ENCODE measurements at regions not wholly inside any gene's neighbourhood (a gene's known extent, or its start where the extent isn't known, plus 50 kb on each side); places are given as distances from the start of the nearest gene placed in this dataset.

DNA sequence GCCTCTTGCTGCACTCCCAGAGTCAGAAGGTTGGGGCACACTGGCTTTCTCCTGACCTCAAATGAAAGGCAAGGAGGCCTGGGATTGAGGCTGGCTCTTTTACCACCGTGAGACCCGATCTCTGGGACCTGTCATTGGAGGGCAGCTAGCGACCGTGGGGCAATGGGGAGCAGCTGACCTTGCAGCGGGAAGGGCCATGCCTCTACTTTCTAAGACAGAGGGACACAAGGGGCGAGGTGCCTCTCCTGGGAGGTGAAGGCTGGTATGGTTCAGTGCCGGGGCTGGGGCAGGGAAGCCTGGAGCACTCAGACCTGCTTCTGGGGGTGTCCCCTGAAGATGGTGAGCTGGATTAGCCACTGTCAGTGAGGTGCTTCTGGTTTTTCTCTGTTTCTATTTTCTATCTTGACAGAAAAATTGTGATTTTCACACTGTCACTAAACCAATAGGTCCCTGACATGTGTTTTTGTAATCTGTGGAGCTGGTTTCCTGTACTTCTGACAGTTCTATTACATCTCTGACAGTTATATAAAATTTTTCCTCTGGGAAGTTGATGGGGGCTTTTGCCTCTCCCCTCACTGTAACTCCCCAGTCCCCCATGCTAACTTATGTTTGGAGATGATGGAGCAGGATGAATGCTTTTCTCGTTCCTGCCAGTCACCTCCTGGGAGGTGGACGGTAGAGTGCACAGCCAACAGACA is 340.8 kb downstream of the RPS24 start:
- DNase-seq: no peak

DNA sequence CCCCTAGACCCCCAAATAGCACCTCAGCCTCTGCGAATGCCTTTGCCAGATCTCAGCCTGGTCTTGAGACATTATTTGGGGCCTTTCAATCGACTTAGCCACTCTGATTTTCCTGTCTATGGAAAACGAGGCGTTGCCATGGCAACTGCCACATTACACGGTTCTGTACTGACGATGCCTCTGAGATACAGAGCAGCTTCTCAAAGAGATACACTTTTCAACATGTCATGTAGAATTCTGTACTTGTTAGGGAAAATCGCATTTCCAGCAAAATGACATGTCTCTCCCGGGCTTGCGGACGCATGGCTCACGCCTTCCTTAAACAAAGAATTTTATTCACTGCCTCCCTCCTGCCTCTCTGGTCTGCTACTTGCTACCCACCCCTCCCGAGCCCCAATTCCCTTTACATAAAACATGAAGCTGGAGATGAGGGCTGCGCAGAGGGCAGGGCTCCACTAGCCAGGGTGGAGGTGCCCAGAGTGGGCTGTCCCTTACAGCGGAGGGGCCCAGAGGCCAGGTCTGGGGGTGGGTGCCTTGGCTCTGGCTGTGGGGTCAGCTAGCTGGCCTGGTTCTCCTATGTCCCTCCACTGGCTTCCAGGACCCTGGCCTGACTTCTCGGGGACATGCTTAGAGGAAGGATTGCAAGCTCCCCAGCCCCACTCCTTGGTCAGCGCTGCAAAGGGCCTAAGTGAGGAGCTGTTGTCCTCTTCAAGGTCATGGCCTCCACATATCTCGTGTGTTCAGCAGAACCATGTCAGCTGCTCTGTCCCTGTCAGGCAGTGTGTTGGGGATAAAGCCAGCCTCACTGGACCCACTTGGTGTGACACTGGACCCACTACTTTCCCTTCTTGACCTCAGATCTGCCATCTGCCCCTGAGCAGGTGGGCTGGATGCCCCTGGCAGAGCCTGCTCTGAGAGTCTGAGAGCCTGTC is 342.5 kb downstream of the RPS24 start:
- DNase-seq: no peak

DNA sequence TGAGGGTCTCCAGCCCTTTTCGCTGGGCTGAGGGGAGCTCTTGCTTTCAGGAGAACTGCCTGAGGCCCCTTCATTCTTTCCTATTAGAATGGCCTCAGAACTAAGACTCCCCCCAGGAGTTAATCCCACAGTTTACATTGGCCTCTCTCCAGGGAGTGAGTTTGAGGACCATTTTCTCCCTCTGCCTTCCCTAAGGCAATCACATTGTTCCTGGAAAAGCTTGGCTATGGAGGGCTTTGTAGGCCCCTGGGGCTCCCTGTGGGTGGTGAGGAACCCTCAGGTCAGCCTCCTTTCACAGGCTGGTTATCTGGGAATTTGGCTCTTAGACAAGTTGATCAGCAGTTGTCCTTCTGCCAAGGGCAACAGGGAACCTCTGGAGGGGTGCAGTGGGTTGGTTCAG is 343.7 kb downstream of the RPS24 start:
- DNase-seq: no peak

DNA sequence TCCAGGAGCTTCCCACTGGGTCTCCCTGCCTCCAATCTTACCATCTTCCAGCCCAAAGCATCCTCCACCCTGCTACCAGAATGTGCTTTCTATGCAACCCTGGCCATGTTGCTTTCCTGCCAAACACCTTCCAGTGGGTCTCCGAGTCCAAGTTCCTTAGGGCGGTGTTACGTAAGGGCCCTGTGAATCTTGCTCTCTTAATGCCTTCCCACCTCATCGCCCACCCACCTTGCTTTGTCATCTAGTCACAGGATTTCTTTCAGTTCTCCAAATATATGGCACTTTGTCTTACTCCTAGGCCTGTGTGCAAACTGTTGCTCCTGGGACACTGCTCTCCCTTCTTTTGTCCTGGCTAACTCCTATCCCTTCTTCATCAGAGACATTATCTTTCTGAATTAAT is 344.5 kb downstream of the RPS24 start:
- DNase-seq: no peak

DNA sequence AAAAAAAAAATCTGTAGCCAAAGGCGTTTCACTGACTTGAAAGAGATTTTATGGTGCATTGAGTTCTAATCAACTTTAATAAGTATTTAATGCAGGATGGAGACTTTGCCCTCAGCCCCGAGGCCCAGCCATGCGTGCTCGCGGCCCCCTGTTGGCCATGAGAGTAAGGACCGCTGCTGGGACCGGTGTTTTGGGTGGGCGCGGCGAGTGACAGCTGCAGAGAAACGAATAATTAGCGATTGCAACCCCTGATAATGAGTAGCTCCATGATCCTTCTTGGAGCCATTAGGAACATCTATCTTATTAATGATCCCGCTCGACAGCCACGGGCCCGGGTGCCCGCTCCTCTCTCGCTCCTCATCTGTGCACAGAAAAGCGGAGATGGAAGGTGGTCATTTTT is 347.4 kb downstream of the RPS24 start:
- no peak for DNase-seq

DNA sequence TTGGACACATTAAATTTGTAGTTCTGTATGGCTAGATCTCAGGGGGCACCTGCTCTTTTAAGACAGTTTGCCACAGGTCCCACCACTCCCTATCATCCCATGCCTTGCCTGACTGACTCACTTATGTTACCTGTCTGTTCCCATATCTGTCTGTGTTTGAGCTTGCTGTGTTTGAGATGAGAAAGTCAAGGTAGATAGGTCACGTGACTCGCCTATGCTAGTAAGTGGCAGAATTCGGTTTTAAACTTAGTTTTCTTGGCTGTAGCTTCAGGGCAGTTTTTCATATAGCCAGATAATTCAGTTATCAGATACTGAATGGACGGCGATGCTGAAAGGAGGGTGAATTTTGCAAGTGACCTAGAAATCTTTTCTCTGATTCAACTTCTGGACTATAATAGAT is 348.4 kb downstream of the RPS24 start:
- DNase-seq: no peak

DNA sequence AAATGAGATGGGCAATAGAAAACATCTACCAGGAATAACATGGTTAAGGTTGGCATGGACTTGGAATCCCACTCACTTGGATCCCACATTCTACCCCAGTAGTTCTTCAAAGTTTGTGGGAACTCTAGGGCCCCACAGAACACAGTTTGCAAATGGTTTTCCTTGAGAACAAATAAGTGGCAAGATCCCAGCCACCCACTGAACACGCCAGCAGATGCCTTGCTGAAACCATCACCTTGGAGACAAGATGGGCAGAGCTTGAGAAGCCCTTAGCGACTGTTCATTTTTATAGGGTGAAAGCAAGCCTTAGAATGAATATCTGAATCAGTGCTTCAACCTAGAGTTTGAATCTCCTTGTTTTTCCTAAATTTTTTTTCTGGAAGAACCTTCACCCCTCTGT is 349.1 kb downstream of the RPS24 start:
- no peak for DNase-seq

DNA sequence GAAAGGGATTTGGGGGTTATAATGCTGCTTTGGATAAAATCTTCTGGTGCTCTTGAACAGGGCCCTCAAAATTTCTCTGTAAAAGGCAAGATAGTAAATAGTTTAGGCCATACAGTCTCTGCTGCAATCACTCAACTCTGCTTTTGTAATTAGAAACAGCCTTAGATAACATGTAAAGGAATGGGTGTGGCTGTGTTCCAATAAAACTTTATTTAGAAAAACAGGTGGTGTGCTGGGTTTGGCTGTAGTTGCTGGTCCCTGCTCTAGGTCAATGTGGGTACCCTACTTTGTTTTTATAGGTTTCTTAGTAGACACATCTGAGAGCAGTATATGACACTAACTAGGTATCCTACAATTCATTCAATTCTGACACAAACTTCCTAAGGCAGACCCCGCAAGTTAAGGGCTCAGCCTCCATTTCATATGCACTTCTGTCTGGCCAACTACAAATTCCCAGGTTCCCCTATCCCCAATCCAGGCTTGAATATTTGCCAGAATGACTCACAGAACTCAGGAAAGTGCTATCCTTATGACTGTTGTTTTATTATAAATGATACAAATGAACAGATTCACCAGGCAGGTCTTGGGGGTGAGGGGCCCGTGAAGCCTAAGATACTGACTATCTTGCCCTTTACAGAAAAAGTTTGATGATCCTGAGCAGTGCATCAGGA is 349.9 kb downstream of the RPS24 start:
- DNase-seq: no peak

DNA sequence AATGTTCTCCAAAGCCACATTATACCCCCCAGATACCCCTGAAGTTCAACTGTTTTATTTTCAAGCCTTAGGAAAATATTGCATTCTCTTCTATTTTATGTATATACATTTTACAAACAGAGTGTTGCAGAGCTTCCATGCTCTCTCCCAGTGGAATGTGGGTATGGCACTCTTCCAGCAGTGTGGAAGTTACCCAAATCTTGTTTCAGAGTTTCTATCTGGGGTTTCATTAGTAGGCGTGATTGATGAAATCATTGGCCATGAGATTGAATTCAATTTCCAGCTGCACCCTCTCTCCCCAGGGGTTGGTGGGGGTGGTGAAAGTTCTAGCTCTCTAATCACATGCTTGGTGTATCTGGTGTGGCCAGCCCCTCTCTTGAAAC is 350.4 kb downstream of the RPS24 start:
- no peak for DNase-seq

DNA sequence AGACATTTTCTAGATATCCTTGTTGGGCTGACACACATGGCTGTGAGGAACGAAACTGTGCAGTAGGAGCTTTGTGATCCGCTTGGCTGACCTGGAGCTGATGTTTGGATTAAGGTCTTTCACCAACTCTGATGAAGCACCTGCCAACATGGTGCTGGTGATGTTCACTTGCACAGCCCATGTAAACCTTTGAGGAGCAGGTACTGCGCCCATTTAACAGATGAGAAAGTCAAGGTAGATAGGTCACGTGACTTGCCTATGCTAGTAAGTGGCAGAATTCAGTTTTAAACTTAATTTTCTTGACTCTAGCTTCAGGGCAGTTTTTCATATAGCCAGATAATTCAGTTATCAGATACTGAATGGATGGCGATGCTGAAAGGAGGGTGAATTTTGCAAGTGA is 351.9 kb downstream of the RPS24 start:
- DNase-seq: no peak

DNA sequence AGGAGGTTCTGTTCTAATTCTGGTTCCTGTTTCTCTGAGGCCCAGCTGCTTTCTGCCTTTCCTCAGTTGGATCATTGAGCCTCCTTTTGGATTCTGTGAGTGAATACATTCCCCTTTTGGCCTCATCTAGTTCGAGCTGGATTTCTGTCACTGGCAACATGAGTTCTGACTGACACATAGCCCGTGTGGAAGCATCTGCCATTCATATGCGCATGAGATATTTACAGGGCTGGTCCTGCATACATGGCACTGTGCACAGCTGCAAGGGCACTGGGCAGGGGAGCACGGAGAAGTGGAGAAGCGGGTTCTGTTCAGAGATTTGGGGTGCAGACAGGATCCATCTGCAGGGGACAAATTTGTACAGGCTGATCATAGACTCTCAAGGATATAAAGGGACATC is 352.8 kb downstream of the RPS24 start:
- DNase-seq: no peak

DNA sequence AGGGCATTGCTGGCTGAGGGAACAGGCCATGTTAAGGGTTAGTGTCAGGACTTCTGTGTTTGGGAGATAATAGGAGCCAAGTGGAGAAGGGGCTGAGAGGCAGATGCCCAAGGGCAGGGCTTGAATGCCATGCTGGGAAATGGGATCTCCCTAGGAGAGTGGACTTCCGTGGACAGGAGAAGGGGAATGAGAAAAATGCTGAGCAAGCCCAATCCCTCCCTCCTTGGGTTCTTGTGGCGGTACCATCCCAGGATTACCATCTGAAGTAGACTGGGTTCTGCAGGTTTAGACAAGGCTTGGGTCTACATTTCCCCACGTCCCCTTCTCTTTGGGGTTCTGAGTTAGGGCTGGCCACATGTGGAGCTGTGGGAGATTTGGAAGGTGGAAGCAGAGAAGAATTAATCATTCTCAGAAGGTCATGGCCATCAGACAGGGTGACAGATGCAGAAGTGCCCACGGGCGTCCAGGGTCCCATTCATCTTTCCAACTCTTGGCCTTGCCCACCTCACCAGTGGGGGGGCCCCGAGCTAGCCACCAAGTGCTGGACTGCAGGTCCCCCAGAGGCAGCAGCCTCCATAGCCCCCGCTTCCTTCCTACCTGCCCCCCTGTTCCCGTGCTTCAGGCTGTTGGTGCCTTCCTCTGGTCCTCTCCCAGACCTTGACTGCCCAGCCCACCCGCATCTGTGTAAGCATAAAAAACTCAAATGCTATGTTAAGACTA is 354.8 kb downstream of the RPS24 start:
- no peak for DNase-seq

DNA sequence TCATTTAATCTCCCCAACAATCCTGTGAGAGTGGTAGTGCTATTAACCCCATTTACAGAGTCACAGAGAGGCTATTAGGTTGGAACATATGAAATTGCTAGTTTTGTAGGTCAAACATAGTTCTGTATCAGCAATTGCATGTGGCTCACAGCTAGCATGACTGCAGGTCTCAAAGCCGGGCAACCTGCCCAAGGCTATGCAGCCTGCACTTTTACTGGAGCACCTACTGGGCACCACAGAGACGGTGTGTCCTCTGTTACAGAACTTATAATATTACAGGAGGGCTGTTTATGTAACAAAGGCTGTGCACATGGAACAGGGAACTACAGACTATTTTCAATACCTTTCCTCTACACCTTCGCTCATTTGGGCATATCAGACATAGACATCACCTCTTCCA is 355.8 kb downstream of the RPS24 start:
- no peak for DNase-seq

DNA sequence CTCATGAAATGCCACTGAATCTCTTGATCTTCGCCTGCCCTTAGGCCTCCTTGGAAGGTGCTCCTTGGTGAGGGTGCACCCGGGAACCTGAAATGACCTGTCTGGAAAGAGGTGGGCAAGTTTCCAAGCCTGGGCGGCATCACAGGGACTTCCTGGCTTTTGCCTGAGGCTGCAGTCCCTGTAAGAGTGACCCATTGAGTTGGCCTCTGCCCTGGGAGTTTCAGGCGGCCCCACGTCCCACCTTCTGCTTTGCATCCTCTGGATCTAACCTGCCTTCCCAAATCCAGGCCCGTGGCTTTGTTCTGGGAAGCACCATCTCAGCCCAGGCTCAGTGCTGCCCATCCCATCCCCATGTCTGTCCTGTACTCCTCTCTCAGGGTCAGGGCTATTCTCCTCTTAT is 356.4 kb downstream of the RPS24 start:
- no peak for DNase-seq

DNA sequence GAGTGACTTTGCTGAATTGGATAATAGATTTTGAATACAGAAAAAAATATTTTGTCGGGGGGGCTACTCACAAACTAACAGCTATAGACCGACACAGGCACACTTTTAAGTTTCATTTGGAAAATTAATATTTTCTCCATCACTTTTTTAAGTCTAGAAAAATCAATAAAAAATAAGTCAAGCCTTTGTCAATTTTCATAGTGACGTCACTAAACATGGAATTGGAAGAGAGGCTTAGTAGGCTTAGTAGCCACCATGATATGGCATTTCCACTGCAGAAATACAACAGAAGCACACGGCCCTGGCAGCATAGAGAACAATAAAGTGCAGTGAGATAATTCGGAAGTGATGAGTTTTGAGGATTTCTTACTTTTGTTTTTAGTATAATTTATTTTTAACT is 357.2 kb downstream of the RPS24 start:
- no peak for DNase-seq

DNA sequence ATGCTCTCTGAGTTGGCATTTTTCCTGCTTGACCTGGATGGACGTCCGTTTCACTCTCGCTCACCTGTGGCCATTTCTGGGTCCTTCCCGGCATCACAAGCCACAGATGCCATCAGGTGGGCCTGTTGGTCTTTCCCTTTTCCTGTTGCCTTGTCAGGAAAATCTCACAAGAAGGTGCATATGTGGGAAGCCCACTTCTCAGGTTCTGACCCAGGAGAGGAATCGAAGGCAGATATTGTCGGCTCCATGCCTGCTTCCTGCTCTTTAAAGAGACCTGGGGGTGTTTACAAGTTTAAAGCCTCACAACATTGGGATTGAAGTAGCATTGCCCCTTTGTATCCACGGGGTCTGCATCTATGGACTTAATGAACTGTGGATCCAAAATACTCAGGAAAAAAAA is 357.9 kb downstream of the RPS24 start:
- DNase-seq: no peak

DNA sequence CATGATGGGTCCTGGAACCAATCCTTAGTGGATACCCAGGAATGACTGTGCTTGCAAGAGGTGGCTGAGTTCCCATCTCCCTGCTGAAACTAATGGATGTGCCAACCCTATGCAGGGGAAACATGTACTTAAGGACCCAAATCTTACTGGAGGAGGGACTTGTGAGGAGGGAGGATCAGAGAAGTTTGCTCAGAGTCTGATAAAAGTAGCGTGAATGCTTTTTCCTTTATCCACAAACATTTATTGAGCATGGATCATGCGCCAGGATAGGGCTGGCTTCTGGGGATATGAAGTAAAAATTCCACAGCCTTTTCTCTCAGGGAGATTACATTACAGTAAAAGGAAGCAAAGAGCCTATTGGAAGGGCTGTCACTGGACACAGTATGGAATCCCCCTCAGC is 358.5 kb downstream of the RPS24 start:
- DNase-seq: no peak

DNA sequence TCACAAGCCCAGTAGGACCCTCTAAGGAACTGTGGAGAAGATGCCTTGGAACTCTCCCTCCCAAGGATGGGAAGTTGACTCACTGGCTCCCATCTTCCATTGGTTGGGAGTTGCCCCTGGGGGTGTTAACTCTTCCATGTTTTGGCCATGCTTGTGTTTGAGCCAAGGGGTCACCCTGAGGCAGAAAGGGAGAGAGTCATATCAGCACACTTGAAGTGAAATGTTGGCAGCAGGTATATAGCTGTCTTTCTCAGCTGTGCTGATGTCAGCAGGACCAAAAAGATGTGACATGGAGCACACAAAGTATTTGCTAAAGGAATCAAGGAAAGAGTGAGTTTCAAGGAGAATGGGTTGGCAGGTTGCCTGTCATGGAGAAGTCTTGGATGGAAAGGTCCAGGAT is 359.4 kb downstream of the RPS24 start:
- DNase-seq: no peak

DNA sequence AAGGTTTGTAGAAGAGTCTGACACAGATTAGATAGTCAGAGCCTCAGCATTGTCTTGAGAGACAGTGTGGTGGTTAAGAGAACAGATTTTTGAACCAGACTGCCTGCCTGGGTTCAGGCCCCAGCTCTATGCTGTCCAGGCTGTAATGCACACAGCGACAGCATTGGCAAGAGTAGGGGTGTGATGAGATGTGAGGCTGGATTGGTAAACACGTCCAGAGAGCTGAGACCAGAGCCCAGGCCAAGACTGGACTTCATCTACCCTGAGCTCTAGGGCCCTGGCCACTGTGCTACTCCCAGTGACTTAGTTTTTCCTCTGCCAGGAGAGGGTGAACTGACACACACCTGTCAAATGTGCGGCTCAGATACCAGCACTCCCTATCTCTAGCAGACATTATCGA is 360.4 kb downstream of the RPS24 start:
- DNase-seq: no peak

DNA sequence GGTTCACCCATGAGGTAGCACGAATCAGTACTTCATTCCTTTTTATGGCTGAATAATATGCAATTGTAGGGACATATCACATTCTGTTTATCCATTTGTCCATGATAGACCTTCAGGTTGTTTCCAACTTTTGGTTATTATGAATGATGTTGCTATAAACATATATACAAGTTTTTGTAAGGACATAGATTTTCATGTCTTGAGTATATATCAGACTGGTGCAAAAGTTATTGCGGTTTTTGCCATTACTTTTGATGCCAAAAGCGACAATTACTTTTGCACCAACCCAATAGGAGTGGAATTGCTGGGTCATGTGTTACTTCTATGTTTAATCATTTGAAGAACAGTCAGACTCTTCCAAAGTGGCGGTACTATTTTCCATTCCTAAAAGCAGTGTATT is 361.5 kb downstream of the RPS24 start:
- no peak for DNase-seq

DNA sequence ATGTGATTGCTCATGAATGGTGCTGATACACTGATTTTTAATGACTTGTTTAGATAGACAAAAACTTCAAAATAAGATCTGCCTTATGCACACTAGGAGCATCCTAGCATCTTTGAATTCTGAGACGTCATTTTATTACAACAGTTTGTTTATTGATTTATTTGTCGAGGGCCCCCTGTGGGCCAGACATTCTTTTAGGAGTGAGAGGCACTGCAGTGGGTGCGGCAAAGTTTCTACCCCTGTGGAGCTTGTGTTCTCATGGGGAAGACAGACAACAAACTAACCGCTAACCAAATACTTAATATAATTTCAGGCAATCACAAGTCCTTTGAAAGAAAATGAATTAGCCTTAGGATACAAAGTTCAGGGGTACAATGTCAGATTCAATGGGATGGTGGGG is 363.1 kb downstream of the RPS24 start:
- DNase-seq: no peak

DNA sequence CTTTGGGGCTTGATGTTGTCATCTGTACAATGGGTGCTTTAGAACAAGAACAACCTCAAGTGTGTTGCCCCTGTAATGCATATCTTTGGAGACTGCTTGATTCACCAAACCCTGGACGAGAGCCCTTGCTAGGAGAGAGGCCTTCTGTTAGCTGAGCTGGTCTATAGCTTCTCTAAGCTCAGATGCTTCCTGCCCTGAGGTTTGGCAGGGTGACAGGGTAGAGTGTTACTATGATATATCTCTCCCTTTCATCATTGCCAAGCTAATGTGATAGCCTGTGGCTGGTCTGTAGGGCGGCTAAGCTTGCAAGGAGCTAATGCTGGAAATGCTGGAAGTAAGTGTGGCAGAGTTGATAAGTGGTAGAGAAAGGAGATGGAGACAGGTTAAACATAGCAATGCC is 364.1 kb downstream of the RPS24 start:
- DNase-seq: peak in 1 of 2 donors; percentile 27

DNA sequence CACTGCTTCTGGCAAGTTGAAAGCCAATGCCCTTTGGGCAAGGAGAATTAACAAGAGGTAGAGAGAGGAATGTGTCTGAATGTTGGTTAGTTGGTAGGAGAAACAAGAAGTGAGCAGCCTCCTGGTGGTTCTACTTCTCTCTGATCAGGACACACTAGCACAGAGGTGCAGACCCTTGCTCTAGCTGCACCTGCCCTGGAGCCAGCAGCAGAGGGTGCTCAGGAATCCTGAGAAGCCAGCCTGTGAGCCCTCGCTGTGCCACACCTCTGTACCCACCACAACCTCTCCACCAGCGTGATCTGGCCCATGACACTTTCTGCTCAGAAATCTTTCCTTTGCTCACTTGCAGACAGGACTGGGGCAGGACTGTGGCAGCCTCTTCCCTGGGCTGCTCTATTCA is 364.7 kb downstream of the RPS24 start:
- DNase-seq: no peak
